NB4 (cell line): ENCODE measurements at regions not wholly inside any gene's neighbourhood (a gene's known extent, or its start where the extent isn't known, plus 50 kb on each side); places are given as distances from the start of the nearest gene placed in this dataset.

Experiments
- DNase-seq: peaks from one replicate; pipeline ENCODE4 v3.0.0; 2010; ENCODE audit warnings: low read depth
- H3K4me3 ChIP-seq: one replicate; pipeline ENCODE4 v1.5.1; 2011; ENCODE audit warnings: mild to moderate bottlenecking, low read depth, low read length, moderate library complexity
- CTCF ChIP-seq: IDR thresholded peaks from one replicate; pipeline ENCODE4 v1.5.1; 2012; ENCODE audit warnings: low read depth, low read length
- MAX ChIP-seq: IDR thresholded peaks from 2 replicates; pipeline ENCODE4 v1.6.1; 2011; ENCODE audit warnings: low read depth, low read length
- MYC ChIP-seq: IDR thresholded peaks from 2 replicates; pipeline ENCODE4 v1.6.1; 2011; ENCODE audit warnings: low read depth, low read length
- POLR2A ChIP-seq: IDR thresholded peaks from 2 replicates; pipeline ENCODE4 v1.6.1; 2011; ENCODE audit warnings: mild to moderate bottlenecking; ENCODE audit not compliant: insufficient read length; ENCODE audit errors: extremely low read depth

- no peak for TF ChIP-seq MAX
- no peak for TF ChIP-seq CTCF
- H3K4me3 ChIP-seq, result no peak overlapping the region
- DNase-seq, result no peak
These were observed 188.6 kb upstream of the PPARGC1A start for GRCh38 chr4:24078347-24078962.

DNA sequence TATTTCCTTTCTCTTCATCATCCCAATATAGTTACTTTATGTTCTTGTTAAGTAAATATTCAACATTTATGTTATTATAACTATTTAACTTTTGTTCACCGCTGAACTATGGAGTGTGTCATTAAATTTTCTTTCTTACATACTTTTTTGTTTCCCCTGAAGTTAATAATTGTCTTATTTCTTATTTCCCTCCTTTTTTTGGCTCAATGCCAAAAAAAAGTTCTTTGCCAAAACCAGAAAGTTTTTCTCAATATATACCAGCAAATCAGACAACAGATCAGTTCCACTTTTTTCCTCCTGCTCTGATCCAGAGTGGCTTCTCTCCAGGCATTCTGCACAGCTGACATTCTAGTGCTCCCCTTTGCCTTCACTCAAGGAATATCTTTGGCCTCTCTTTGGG, 187.0 kb upstream of the PPARGC1A start:
- DNase-seq, result no peak
- no peak for TF ChIP-seq CTCF
- no peak for TF ChIP-seq POLR2A
- no peak for TF ChIP-seq MAX
- no peak for TF ChIP-seq MYC
- no peak overlapping the region for H3K4me3 ChIP-seq

DNA sequence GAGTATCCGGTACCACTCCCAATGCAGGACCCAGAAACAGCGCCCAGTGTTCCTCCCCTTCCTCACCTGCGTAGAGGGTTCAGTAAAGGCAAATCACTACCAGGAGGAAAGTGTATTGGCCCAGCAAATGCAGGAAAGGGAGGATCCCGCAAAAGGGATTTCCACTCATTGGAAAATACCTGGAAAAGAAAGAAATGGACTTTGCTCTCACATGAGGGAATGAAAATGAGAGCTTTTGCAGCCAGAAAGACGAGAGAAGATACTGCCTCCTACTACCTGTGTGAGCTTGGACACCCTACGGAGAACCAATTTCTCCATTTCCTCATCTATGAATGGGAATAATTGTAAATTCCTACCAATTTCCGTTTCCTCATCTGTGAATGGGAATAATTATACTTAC, 184.1 kb upstream of the PPARGC1A start:
- H3K4me3 ChIP-seq, result no peak overlapping the region
- TF ChIP-seq CTCF (no peak), MAX (no peak), MYC (no peak), POLR2A (no peak)
- no peak for DNase-seq

GRCh38 chr4:24071612-24072372, 181.9 kb upstream of the PPARGC1A start:
- no peak for TF ChIP-seq CTCF
- TF ChIP-seq MAX, result no peak
- TF ChIP-seq MYC, result no peak
- no peak for TF ChIP-seq POLR2A
- H3K4me3 ChIP-seq, result no peak overlapping the region
- no peak for DNase-seq

GRCh38 chr4:24070117-24070516, 180.3 kb upstream of the PPARGC1A start:
- DNase-seq, result no peak
- TF ChIP-seq MAX (no peak), MYC (no peak), CTCF (no peak), POLR2A (no peak)
- H3K4me3 ChIP-seq, result no peak overlapping the region
